Uterus (tissue), 2 donors: ENCODE measurements at regions not wholly inside any gene's neighbourhood (a gene's known extent, or its start where the extent isn't known, plus 50 kb on each side); places are given as distances from the start of the nearest gene placed in this dataset.
"Not testable (repeated sequence)": the region's sequence is repeated elsewhere in the genome, so short reads cannot be mapped to it uniquely, and the experiment has no call there.

Source experiments
- CTCF ChIP-seq, 4 experiments: fragments of 200-600 bp in 2 of 4; fragments of 450-650 bp in 2 of 4; sonication (generic) in 2 of 4; IDR thresholded peaks; one replicate each; pipeline ENCODE4 v1.5.1; 2016 to 2019; ENCODE audit warnings: antibody characterized with exemption in 4 of 4, mild to moderate bottlenecking in 2 of 4, moderate library complexity in 1 of 4
- POLR2A ChIP-seq, 2 donors: fragments of 450-650 bp; IDR thresholded peaks; one replicate each; pipeline ENCODE4 v1.6.1; 2016; ENCODE audit warnings: antibody characterized with exemption in 2 of 2, mild to moderate bottlenecking in 1 of 2, moderate library complexity in 1 of 2

GRCh38 chr6:53423560-53423959 lies 74.8 kb upstream of the ELOVL5 start:
- TF ChIP-seq POLR2A, CTCF (IDR thresholded peaks at IDR 0.05): not testable (repeated sequence)
